ENCODE measurements at regions not wholly inside any gene's neighbourhood (a gene's known extent, or its start where the extent isn't known, plus 50 kb on each side); places are given as distances from the start of the nearest gene placed in this dataset.

DNA sequence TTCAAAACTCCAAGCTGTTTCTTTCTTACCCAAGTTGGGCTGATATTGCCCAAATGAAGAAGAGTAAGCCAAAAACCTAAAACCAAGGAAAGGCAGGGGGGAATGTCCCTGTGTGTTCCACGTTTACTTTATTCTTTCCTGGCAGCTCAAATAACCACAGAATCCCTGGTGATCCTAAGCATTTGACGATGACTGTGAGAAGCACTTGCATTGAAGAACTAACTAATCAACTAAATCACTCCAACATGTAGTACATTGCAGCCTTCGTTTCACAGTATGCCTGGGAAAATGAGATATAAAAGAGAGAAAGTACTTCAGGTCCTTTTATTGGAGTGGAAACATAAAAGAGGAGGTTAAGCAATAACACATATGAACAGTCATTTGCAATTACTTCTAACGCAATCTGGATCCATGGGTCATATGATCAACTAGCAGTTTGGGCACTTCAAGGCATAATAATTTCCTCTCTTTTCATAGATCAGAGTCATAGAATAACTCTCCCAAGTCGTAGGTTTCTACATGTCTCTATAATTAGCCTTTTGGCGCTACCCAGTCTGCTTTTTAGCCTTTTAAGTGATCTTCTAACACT, 338.4 kb downstream of the TMEM167A start:
- no peak overlapping the region for H2BK15ac ChIP-seq (ENCODE audit: low read length)
- no peak overlapping the region for H4K91ac ChIP-seq (replicated peaks; ENCODE audit: insufficient read length, low read length)
- no peak for DNase-seq (ENCODE audit: low read depth in 1 of 2, low spot score in 2 of 2)
- no peak overlapping the region for H2BK12ac ChIP-seq (ENCODE audit: low read depth, low read length)
- no peak overlapping the region for H2BK120ac ChIP-seq (replicated peaks; ENCODE audit: low read depth, low read length)
- TF ChIP-seq JUND (IDR thresholded peaks at IDR 0.05; ENCODE audit: low read length) (no peak), FOSL1 (IDR thresholded peaks at IDR 0.05; ENCODE audit: insufficient read depth, low read depth, low read length) (no peak), RXRA (IDR thresholded peaks at IDR 0.05; ENCODE audit: insufficient read depth, low read depth, low read length) (no peak), CREB1 (IDR thresholded peaks at IDR 0.05) (no peak)
- TF ChIP-seq, protein P1, sequence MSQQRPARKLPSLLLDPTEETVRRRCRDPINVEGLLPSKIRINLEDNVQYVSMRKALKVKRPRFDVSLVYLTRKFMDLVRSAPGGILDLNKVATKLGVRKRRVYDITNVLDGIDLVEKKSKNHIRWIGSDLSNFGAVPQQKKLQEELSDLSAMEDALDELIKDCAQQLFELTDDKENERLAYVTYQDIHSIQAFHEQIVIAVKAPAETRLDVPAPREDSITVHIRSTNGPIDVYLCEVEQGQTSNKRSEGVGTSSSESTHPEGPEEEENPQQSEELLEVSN (IDR thresholded peaks at IDR 0.05): no peak
- H3K9me3 ChIP-seq (ENCODE audit: insufficient read depth in 2 of 2, low read depth in 1 of 2, low read length in 1 of 2): no peaks in the 10 kb centered on the region
- no peak overlapping the region for H3K4me2 ChIP-seq (ENCODE audit: insufficient read depth in 1 of 2, low read depth in 2 of 2, low read length in 2 of 2)
- H3K79me2 ChIP-seq (ENCODE audit: control insufficient read depth in 1 of 2, insufficient read depth in 2 of 2, low read length in 2 of 2): no peaks in the 10 kb centered on the region
- no peak overlapping the region for H3K14ac ChIP-seq (ENCODE audit: insufficient read length)
- no peak overlapping the region for H3K4me3 ChIP-seq (ENCODE audit: extremely low read depth in 1 of 4, insufficient read depth in 2 of 4, low read depth in 3 of 4, low read length in 4 of 4)
- FAIRE-seq: no peak
- no peak overlapping the region for H4K5ac ChIP-seq (ENCODE audit: insufficient read length, low read depth, low read length)
- no peaks in the 10 kb centered on the region for H3K27me3 ChIP-seq (replicated peaks in 1 of 4; ENCODE audit: control insufficient read depth in 3 of 4, extremely low read depth in 1 of 4, insufficient read depth in 3 of 4, low read length in 3 of 4)
- no peak overlapping the region for H4K8ac ChIP-seq (ENCODE audit: extremely low read depth, insufficient read depth, low read length)
- CTCF ChIA-PET (ENCODE audit: partially characterized antibody): no interaction called here
- H3K79me1 ChIP-seq (ENCODE audit: low read depth, low read length): no peaks in the 10 kb centered on the region
- H3K27ac ChIP-seq (ENCODE audit: low read depth, low read length): no peak overlapping the region
- no peak overlapping the region for H3K4ac ChIP-seq (replicated peaks; ENCODE audit: insufficient read length, low read depth, low read length)
- no peak overlapping the region for H2AFZ ChIP-seq (ENCODE audit: low read length)
- H4K20me1 ChIP-seq (replicated peaks in 1 of 2; ENCODE audit: control insufficient read depth in 1 of 2, insufficient read depth in 2 of 2, low read length in 2 of 2): no peaks in the 10 kb centered on the region
- H3K4me1 ChIP-seq (replicated peaks in 1 of 4; ENCODE audit: control insufficient read depth in 3 of 4, insufficient read depth in 4 of 4, low read length in 3 of 4): no peaks in the 10 kb centered on the region
- H2BK20ac ChIP-seq (ENCODE audit: low read length): no peak overlapping the region
- 72% methylated on average over 6 of the region's 6 CpGs; no CpG with 5 or more reads in 1 of the 2 experiments for WGBS, 2 experiments (ENCODE audit: extremely low coverage in 1 of 2, insufficient coverage in 1 of 2, insufficient read length in 1 of 2, insufficient replicate concordance in 2 of 2, low coverage in 1 of 2, low lambda C conversion rate in 2 of 2, missing lambda C conversion rate in 1 of 2)
- H3K23ac ChIP-seq (ENCODE audit: insufficient read length): no peak overlapping the region
- no peaks in the 10 kb centered on the region for H3K36me3 ChIP-seq (ENCODE audit: control insufficient read depth in 2 of 4, insufficient read depth in 4 of 4, low read length in 3 of 4)
- no peak overlapping the region for H2AK5ac ChIP-seq (ENCODE audit: low read depth, low read length)
- H3K18ac ChIP-seq (ENCODE audit: extremely low read depth, low read length): no peak overlapping the region
- H2BK5ac ChIP-seq (ENCODE audit: low read depth, low read length): no peak overlapping the region
- H3K9ac ChIP-seq (replicated peaks in 1 of 4; ENCODE audit: extremely low read depth in 1 of 4, low read depth in 3 of 4, low read length in 3 of 4): no peak overlapping the region
- no peak overlapping the region for H3K56ac ChIP-seq (replicated peaks; ENCODE audit: insufficient read length, low read depth, low read length)
- H3K23me2 ChIP-seq (ENCODE audit: low read depth, low read length): no peaks in the 10 kb centered on the region
- POLR2A ChIA-PET (ENCODE audit: partially characterized antibody): no interaction called here

Measured in H1 (cell line).